ENCODE measurements at regions not wholly inside any gene's neighbourhood (a gene's known extent, or its start where the extent isn't known, plus 50 kb on each side); places are given as distances from the start of the nearest gene placed in this dataset.

GRCh38 chr6:14031516-14031915 lies 86.1 kb upstream of the CD83 start:
- no peak for DNase-seq (ENCODE audit: low read depth)

GRCh38 chr6:14035071-14035847 lies 82.3 kb upstream of the CD83 start:
- DNase-seq (ENCODE audit: low read depth), result peak; percentile 69

GRCh38 chr6:14035874-14036273 lies 81.7 kb upstream of the CD83 start:
- no peak for DNase-seq (ENCODE audit: low read depth)

- DNase-seq (ENCODE audit: low read depth), result no peak
These were observed 80.7 kb upstream of the CD83 start for GRCh38 chr6:14036911-14037310.

GRCh38 chr6:14037402-14038277 lies 79.9 kb upstream of the CD83 start:
- DNase-seq (ENCODE audit: low read depth), result peak; percentile 69

- DNase-seq (ENCODE audit: low read depth), result no peak
These were observed 78.8 kb upstream of the CD83 start for GRCh38 chr6:14038467-14039437.

- DNase-seq (ENCODE audit: low read depth), result no peak
These were observed 77.5 kb upstream of the CD83 start for GRCh38 chr6:14040042-14040441.

GRCh38 chr6:14046476-14047068 lies 71.0 kb upstream of the CD83 start:
- peak; percentile 60 for DNase-seq (ENCODE audit: low read depth)

- no peak for DNase-seq (ENCODE audit: low read depth)
These were observed 70.3 kb upstream of the CD83 start for GRCh38 chr6:14047151-14047740.

GRCh38 chr6:14048837-14049236 lies 68.7 kb upstream of the CD83 start:
- DNase-seq (ENCODE audit: low read depth), result no peak

- DNase-seq (ENCODE audit: low read depth), result no peak
These were observed 66.2 kb upstream of the CD83 start for GRCh38 chr6:14051355-14051754.

GRCh38 chr6:14053811-14054210 lies 63.8 kb upstream of the CD83 start:
- DNase-seq (ENCODE audit: low read depth), result no peak

GRCh38 chr6:14055541-14055940 lies 62.0 kb upstream of the CD83 start:
- DNase-seq (ENCODE audit: low read depth), result no peak

- DNase-seq (ENCODE audit: low read depth), result no peak
These were observed 59.4 kb upstream of the CD83 start for GRCh38 chr6:14058029-14058695.

- no peak for DNase-seq (ENCODE audit: low read depth)
These were observed 58.8 kb upstream of the CD83 start for GRCh38 chr6:14058735-14059134.

- DNase-seq (ENCODE audit: low read depth), result peak; percentile 66
These were observed 57.7 kb upstream of the CD83 start for GRCh38 chr6:14059791-14060436.

GRCh38 chr6:14060971-14061370 lies 56.6 kb upstream of the CD83 start:
- DNase-seq (ENCODE audit: low read depth), result no peak

- DNase-seq (ENCODE audit: low read depth), result no peak
These were observed 55.9 kb upstream of the CD83 start for GRCh38 chr6:14061643-14062042.

- DNase-seq (ENCODE audit: low read depth), result no peak
These were observed 55.1 kb upstream of the CD83 start for GRCh38 chr6:14062345-14063029.

All from HT1080 (cell line).